ENCODE measurements at regions not wholly inside any gene's neighbourhood (a gene's known extent, or its start where the extent isn't known, plus 50 kb on each side); places are given as distances from the start of the nearest gene placed in this dataset.

GRCh38 chr5:92729088-92729487, 851.9 kb downstream of the NR2F1-AS1 start:
- TF ChIP-seq CTCF (IDR thresholded peaks at IDR 0.05) (no peak), ZFX (IDR thresholded peaks at IDR 0.05; ENCODE audit: borderline replicate concordance) (no peak)
